Loucy (cell line): ENCODE measurements at regions not wholly inside any gene's neighbourhood (a gene's known extent, or its start where the extent isn't known, plus 50 kb on each side); places are given as distances from the start of the nearest gene placed in this dataset.

Experiments
- H2AFZ ChIP-seq: fragments of 200-600 bp; sonication (generic); 2 replicates; pipeline ENCODE4 v1.6.0; 2016; ENCODE audit warnings: antibody characterized with exemption, mild to moderate bottlenecking, low read length, moderate library complexity
- H3F3A ChIP-seq: fragments of 200-600 bp; 2 replicates; pipeline ENCODE4 v1.6.0; 2016; ENCODE audit warnings: antibody characterized with exemption, low read depth, mild to moderate bottlenecking
- H3K27me3 ChIP-seq: fragments of 200-600 bp; sonication (generic); 2 replicates; pipeline ENCODE4 v1.6.1; 2014; ENCODE audit warnings: low read length, mild to moderate bottlenecking; ENCODE audit not compliant: insufficient read depth, poor library complexity, severe bottlenecking
- H3K36me3 ChIP-seq: fragments of 200-600 bp; sonication (generic); 2 replicates; pipeline ENCODE4 v1.6.1; 2016; ENCODE audit warnings: low read length; ENCODE audit not compliant: insufficient read depth
- H3K4me1 ChIP-seq: fragments of 200-600 bp; sonication (generic); 2 replicates; pipeline ENCODE4 v1.5.1; 2014; ENCODE audit warnings: low read length, mild to moderate bottlenecking; ENCODE audit not compliant: insufficient read depth, poor library complexity, severe bottlenecking
- H3K4me2 ChIP-seq: fragments of 200-600 bp; sonication (generic); 2 replicates; pipeline ENCODE4 v1.6.0; 2014; ENCODE audit warnings: antibody characterized with exemption, low read length, low read depth, mild to moderate bottlenecking; ENCODE audit not compliant: poor library complexity, severe bottlenecking
- H3K4me3 ChIP-seq: fragments of 200-600 bp; sonication (generic); 2 replicates; pipeline ENCODE4 v1.5.1; 2014; ENCODE audit warnings: low read length, mild to moderate bottlenecking, mixed read lengths; ENCODE audit not compliant: poor library complexity, severe bottlenecking
- H3K79me2 ChIP-seq: fragments of 200-600 bp; sonication (generic); 2 replicates; pipeline ENCODE4 v1.6.1; 2014; ENCODE audit warnings: low read length; ENCODE audit not compliant: insufficient read depth
- H3K9ac ChIP-seq: fragments of 200-600 bp; sonication (generic); 2 replicates; pipeline ENCODE4 v1.6.0; 2014; ENCODE audit warnings: mild to moderate bottlenecking, low read depth, low read length, moderate library complexity; ENCODE audit not compliant: poor library complexity, severe bottlenecking
- H3K9me2 ChIP-seq: fragments of 200-600 bp; sonication (generic); replicated peaks from 2 replicates; pipeline ENCODE4 v1.6.1; 2016; ENCODE audit warnings: low read depth, low read length, mixed read lengths
- H3K9me3 ChIP-seq: fragments of 200-600 bp; sonication (generic); 2 replicates; pipeline ENCODE4 v1.6.1; 2014; ENCODE audit warnings: mild to moderate bottlenecking, antibody characterized with exemption, low read length, low read depth; ENCODE audit not compliant: insufficient read depth
- H4K20me1 ChIP-seq: fragments of 200-600 bp; sonication (generic); 2 replicates; pipeline ENCODE4 v1.6.0; 2014; ENCODE audit warnings: antibody characterized with exemption, low read length, mild to moderate bottlenecking; ENCODE audit not compliant: insufficient read depth, poor library complexity, severe bottlenecking
- EZH2phosphoT487 ChIP-seq: fragments of 200-600 bp; IDR thresholded peaks from 2 replicates; pipeline ENCODE4 v1.6.1; 2018; ENCODE audit warnings: antibody characterized with exemption, mild to moderate bottlenecking, moderate library complexity, borderline replicate concordance
- TF ChIP-seq, protein P1 (sequence below): fragments of 200-600 bp; sonication (generic); conservative IDR thresholded peaks from 2 replicates; pipeline ENCODE4 v1.5.1; 2014; ENCODE audit warnings: mild to moderate bottlenecking, antibody characterized with exemption, low read length

DNA sequence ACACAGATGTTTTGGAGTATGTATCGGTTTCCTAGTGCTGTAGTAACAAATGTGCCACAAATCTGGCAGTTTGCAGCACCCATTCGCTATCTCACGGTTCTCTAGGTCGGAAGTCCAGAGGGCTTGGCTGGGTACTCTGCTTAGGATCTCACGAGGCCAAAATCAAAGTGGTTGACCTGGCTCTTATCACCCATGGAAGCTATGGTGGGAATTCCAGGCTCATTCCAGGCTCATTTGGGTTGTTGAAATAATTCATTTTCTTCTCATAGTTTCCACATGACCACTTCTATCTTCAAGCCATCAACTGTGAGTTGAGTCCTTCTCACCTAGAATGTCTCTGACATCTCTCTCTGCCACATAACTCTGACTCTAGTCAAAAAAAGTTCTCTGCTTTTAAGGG, 431.0 kb upstream of the TMPO start:
- Histone ChIP-seq H3F3A (no peaks in the 10 kb centered on the region), H3K9ac (no peak overlapping the region), H3K79me2 (no peaks in the 10 kb centered on the region), H3K4me3 (no peak overlapping the region), H3K9me3 (no peaks in the 10 kb centered on the region), H3K4me2 (no peak overlapping the region), H3K4me1 (peaks cover 3% of the 10 kb centered on the region), H3K27me3 (no peaks in the 10 kb centered on the region), H4K20me1 (no peaks in the 10 kb centered on the region), H3K9me2 (no peaks in the 10 kb centered on the region), H3K36me3 (no peaks in the 10 kb centered on the region), H2AFZ (no peak overlapping the region)
- no peak for TF ChIP-seq EZH2phosphoT487
- TF ChIP-seq, protein P1, sequence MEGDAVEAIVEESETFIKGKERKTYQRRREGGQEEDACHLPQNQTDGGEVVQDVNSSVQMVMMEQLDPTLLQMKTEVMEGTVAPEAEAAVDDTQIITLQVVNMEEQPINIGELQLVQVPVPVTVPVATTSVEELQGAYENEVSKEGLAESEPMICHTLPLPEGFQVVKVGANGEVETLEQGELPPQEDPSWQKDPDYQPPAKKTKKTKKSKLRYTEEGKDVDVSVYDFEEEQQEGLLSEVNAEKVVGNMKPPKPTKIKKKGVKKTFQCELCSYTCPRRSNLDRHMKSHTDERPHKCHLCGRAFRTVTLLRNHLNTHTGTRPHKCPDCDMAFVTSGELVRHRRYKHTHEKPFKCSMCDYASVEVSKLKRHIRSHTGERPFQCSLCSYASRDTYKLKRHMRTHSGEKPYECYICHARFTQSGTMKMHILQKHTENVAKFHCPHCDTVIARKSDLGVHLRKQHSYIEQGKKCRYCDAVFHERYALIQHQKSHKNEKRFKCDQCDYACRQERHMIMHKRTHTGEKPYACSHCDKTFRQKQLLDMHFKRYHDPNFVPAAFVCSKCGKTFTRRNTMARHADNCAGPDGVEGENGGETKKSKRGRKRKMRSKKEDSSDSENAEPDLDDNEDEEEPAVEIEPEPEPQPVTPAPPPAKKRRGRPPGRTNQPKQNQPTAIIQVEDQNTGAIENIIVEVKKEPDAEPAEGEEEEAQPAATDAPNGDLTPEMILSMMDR, result no peak

DNA sequence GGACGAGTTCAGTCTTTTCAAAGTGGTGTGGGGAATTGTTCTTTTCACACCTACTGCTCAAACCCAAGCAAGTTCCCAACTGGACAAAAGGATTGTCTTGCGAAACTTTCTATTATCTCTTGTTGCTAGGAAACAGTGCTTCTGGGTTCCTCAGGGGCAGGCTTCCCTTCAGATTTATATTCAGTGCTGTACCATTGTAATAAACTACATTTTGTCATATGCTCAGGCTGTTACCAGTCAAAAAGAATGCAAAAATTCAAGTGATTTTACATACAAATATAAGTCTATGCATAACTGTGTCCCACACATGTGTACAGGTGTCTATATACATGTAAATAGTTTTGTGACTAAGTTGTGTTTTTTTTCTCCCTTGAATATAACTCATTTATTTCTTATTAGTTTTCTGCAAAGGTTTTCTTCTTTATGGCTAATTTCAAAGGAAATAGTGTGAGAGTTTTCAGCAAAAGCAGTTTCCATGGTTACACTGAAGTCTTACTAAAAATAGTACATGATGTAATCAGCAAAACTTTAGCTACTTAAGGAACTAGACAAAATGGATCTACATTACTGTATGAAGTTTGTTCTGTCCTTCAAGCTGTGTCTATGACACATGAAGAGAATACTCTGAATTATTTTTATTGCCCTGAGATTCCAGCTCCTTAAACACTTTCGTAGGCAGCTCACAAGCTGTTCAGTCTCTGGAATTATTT, 430.2 kb upstream of the TMPO start:
- no peak overlapping the region for H2AFZ ChIP-seq
- H3K4me2 ChIP-seq, result no peak overlapping the region
- no peaks in the 10 kb centered on the region for H3F3A ChIP-seq
- no peak for TF ChIP-seq EZH2phosphoT487
- TF ChIP-seq, protein P1, result no peak
- H3K4me1 ChIP-seq, result peaks cover 3% of the 10 kb centered on the region
- H3K79me2 ChIP-seq, result no peaks in the 10 kb centered on the region
- no peak overlapping the region for H3K4me3 ChIP-seq
- no peaks in the 10 kb centered on the region for H3K9me3 ChIP-seq
- no peaks in the 10 kb centered on the region for H3K27me3 ChIP-seq
- no peaks in the 10 kb centered on the region for H3K9me2 ChIP-seq
- H3K36me3 ChIP-seq, result no peaks in the 10 kb centered on the region
- no peaks in the 10 kb centered on the region for H4K20me1 ChIP-seq
- H3K9ac ChIP-seq, result no peak overlapping the region

GRCh38 chr12:98090731-98091130, 424.7 kb upstream of the TMPO start:
- Histone ChIP-seq H3K9me3 (no peaks in the 10 kb centered on the region; the same call in 1 of the 2 replicates), H3F3A (no peaks in the 10 kb centered on the region), H3K9ac (no peak overlapping the region), H3K9me2 (no peaks in the 10 kb centered on the region), H4K20me1 (no peaks in the 10 kb centered on the region), H3K79me2 (no peaks in the 10 kb centered on the region), H3K4me3 (no peak overlapping the region), H3K4me1 (no peaks in the 10 kb centered on the region), H3K36me3 (no peaks in the 10 kb centered on the region), H3K27me3 (no peaks in the 10 kb centered on the region), H3K4me2 (no peak overlapping the region), H2AFZ (no peak overlapping the region)
- TF ChIP-seq, protein P1, result no peak
- no peak for TF ChIP-seq EZH2phosphoT487
